MM.1S (cell line): ENCODE measurements at regions not wholly inside any gene's neighbourhood (a gene's known extent, or its start where the extent isn't known, plus 50 kb on each side); places are given as distances from the start of the nearest gene placed in this dataset.

Experiments
- CTCF ChIP-seq: fragments of 300-600 bp; sonication (generic); IDR thresholded peaks from 2 replicates; pipeline ENCODE4 v1.5.1; 2016; ENCODE audit warnings: antibody characterized with exemption, low read length, mixed read lengths
- EZH2 ChIP-seq: fragments of 300-600 bp; sonication (generic); optimal IDR thresholded peaks from 2 replicates; pipeline ENCODE3; 2017; ENCODE audit warnings: low read depth, mild to moderate bottlenecking, antibody characterized with exemption, low read length, mixed read lengths

GRCh38 chr14:58697930-58698642 is 60.3 kb downstream of the DACT1 start:
- no peak for TF ChIP-seq CTCF
- TF ChIP-seq EZH2 = no peak
